AG04450 (cell line): ENCODE measurements at regions not wholly inside any gene's neighbourhood (a gene's known extent, or its start where the extent isn't known, plus 50 kb on each side); places are given as distances from the start of the nearest gene placed in this dataset.

Experiments used
- CTCF ChIA-PET: fragments of 300-600, 350-600 bp; formaldehyde crosslinking; extraction: SDS; loops from one replicate; lab custom pipeline; 2022; ENCODE audit warnings: antibody characterized with exemption, inconsistent platforms; lab: Charles Lee
- POLR2A ChIA-PET: fragments of 350-600 bp; formaldehyde crosslinking; extraction: SDS; loops from one replicate; lab custom pipeline; 2021; ENCODE audit warnings: antibody characterized with exemption, inconsistent platforms; lab: Yijun Ruan, JAX
- DNase-seq: peaks from one replicate; pipeline ENCODE4 v3.0.0-alpha.2; 2011; ENCODE audit warnings: low read depth, low spot score
- H3K27ac ChIP-seq: one replicate; pipeline ENCODE4 v1.5.1; 2012; ENCODE audit warnings: low read depth, low read length, control low read depth
- H3K27me3 ChIP-seq: one replicate; pipeline ENCODE4 v1.6.0; 2012; ENCODE audit warnings: low read length; ENCODE audit not compliant: control insufficient read depth, insufficient read depth
- H3K4me3 ChIP-seq: 2 replicates; pipeline ENCODE4 v1.5.1; 2011; ENCODE audit warnings: mild to moderate bottlenecking, low read depth, low read length, control low read depth
- H3K9me3 ChIP-seq: 2 replicates; pipeline ENCODE4 v1.5.1; 2012; ENCODE audit warnings: low read length; ENCODE audit not compliant: control insufficient read depth, insufficient read depth
- CTCF ChIP-seq: IDR thresholded peaks from 2 replicates; pipeline ENCODE4 v1.5.1; 2011; ENCODE audit warnings: low read depth, low read length, control low read depth, inconsistent platforms

DNA sequence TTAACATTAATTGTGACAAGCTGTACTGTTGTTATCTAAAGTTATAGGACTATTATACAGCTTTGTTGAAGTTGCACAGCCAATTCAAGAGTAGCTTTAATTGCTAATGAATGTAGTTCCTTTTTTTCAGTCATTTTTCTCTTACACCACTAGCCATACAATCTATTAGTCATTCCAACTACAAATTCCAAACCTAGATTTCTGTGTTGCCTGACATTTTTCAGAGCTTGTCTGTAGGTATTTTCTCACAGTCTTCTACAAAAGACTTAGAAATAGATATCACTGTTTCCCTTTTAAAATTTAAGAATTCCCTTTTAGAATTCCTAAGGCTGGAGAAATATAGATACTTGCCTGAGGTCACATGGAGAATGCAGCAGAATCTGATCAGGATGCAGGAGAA lies 307.0 kb upstream of the HS3ST1 start:
- peaks cover 6% of the 10 kb centered on the region for H3K9me3 ChIP-seq
- DNase-seq, result no peak
- no peak for TF ChIP-seq CTCF
- POLR2A ChIA-PET, result no interaction called here
- no peak overlapping the region for H3K27ac ChIP-seq
- H3K27me3 ChIP-seq, result no peaks in the 10 kb centered on the region
- CTCF ChIA-PET, result no interaction called here
- H3K4me3 ChIP-seq, result no peak overlapping the region

DNA sequence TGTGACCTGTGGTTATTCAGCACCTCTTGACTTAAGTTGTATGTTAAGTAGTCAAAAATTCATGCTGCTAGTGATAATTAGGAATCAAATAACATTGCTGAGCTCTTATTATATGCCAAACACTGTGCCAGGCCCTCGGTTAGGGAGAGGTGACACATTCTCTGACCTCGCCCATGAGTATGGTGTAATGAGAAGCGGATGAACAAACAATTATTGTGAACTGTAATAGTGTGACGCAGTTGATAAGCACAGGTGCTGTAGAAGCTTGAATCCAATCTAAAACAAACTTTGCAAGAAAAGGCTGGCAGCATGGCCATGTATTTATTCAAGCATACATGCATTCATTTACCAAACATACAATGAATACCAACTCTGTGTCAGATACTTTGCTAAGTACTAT lies 303.5 kb upstream of the HS3ST1 start:
- H3K9me3 ChIP-seq, result no peaks in the 10 kb centered on the region
- no peak overlapping the region for H3K4me3 ChIP-seq
- no peak for TF ChIP-seq CTCF
- ChIA-PET CTCF (interaction anchor here (1.7 kb wide), 1 partner anchor 11 kb away, joined by 4 read pairs; no protein-coding TSS in a partner anchor), POLR2A (no interaction called here)
- no peaks in the 10 kb centered on the region for H3K27me3 ChIP-seq
- H3K27ac ChIP-seq, result no peak overlapping the region
- DNase-seq, result no peak

- POLR2A ChIA-PET, result no interaction called here
- TF ChIP-seq CTCF, result no peak
- CTCF ChIA-PET, result interaction anchor here (1.6 kb wide), 1 partner anchor 35 kb away, joined by 4 read pairs; no protein-coding TSS in a partner anchor
Observed at GRCh38 chr4:11730545-11730944, 301.9 kb upstream of the HS3ST1 start.

GRCh38 chr4:11729548-11729947 lies 300.9 kb upstream of the HS3ST1 start:
- H3K9me3 ChIP-seq, result no peaks in the 10 kb centered on the region
- ChIA-PET CTCF (interaction anchor here (0.6 to 1.6 kb wide), 2 partner anchors 36 to 1134 kb away, joined by 4 read pairs; no protein-coding TSS in a partner anchor), POLR2A (no interaction called here)
- no peak overlapping the region for H3K4me3 ChIP-seq
- H3K27ac ChIP-seq, result no peak overlapping the region
- no peak for DNase-seq
- TF ChIP-seq CTCF, result no peak
- no peaks in the 10 kb centered on the region for H3K27me3 ChIP-seq

More at GRCh38 chr4:11730545-11730944, 301.9 kb upstream of the HS3ST1 start:
- Histone ChIP-seq H3K27ac (no peak overlapping the region), H3K4me3 (no peak overlapping the region), H3K9me3 (no peaks in the 10 kb centered on the region), H3K27me3 (no peaks in the 10 kb centered on the region)
- no peak for DNase-seq

- H3K27me3 ChIP-seq, result no peaks in the 10 kb centered on the region
- H3K4me3 ChIP-seq, result no peak overlapping the region
- DNase-seq, result no peak
- CTCF ChIA-PET, result interaction anchor here (1.1 kb wide), 1 partner anchor 8 kb away, joined by 5 read pairs; no protein-coding TSS in a partner anchor
- POLR2A ChIA-PET, result no interaction called here
- H3K27ac ChIP-seq, result no peak overlapping the region
- no peaks in the 10 kb centered on the region for H3K9me3 ChIP-seq
- TF ChIP-seq CTCF, result no peak
Observed at GRCh38 chr4:11727903-11728564, 299.3 kb upstream of the HS3ST1 start.
